GM21360 (cell line): ENCODE measurements at regions not wholly inside any gene's neighbourhood (a gene's known extent, or its start where the extent isn't known, plus 50 kb on each side); places are given as distances from the start of the nearest gene placed in this dataset.

Experiments used
- ATAC-seq: cut with Tn5 transposase; IDR thresholded peaks from one replicate; pipeline ENCODE4 v1.9.1; 2021; ENCODE audit warnings: mild to moderate bottlenecking, moderate library complexity; ENCODE audit not compliant: unreplicated experiment

GRCh38 chr1:218804014-218804785 is 369.5 kb upstream of the LYPLAL1 start:
- ATAC-seq = no peak

DNA sequence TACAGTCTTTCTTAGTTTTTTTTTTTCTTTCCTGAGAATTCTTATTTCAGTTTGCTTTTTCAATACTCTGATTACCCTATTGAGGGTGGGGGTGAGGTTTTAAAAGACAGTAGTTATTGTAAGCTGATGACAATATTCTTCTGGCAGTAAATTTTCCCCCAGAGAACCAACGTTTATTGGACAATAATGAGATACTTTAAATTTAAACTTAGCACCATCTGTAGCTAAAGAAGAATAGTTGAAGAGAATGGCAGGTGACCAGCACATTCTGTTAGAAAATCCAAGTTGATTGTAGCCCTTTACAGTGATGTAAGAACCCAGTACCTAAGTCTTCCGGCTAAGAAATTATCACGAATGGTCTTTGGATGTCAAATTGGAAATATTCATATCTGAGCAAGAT is 364.6 kb upstream of the LYPLAL1 start:
- ATAC-seq = no peak

- no peak for ATAC-seq
These were observed 364.1 kb upstream of the LYPLAL1 start for GRCh38 chr1:218809625-218810024.

GRCh38 chr1:218810306-218810705 is 363.4 kb upstream of the LYPLAL1 start:
- no peak for ATAC-seq

- no peak for ATAC-seq
These were observed 362.2 kb upstream of the LYPLAL1 start for GRCh38 chr1:218811497-218811896.

DNA sequence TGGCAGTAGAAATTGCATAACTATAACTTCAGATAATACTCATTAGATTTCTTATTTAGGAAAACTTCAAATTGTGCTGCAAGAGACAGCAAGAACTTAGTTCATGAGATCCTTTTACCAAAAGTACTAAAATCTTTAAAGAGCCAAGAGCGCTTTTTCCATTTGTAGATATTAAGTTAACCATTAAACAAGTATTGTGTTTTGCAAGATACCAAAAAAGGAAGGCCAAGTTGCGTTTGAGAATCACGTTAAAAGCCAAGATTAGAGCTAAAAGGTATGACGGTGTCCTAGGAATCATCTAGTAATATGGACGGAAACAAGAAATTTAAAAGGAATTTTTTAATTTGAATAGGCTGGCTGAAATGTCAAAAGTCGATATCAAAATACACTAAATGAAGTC is 361.3 kb upstream of the LYPLAL1 start:
- no peak for ATAC-seq

DNA sequence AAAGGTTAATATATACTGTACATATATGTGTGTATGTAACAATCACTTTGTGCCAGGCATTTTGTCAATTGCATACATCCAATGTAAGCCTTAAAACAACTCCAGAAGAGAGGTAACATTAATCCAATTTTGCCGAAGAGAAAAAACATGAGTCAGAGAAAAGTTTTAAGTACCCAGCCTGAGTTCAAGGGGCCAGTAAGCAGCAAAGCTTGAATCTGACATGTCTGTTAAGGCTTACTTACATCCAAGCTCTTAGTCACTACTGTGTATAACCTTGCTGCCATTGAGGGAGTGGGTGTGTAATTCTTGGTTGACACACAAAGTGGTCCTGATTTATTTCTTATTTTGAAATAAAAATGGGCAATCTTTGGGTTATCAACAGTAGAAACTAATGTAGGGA is 360.4 kb upstream of the LYPLAL1 start:
- ATAC-seq = no peak

DNA sequence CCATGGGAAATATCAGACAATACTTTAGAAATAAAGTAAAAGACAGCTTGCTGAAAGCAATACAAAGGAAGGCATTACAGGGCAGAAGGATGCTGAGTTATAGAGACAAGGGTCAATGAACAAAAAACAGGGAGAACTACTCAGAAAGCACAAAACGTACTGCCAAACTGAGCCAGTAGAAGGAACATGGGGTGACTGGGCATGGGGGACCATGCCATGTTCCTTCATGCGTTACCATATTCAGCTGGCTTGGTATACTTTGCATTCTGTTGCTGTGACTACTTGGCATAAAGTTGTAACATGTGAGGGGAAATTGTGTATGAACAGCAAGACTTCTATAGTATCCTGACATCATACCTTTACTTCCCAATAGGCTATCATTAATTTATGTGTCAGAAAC is 358.6 kb upstream of the LYPLAL1 start:
- no peak for ATAC-seq

- no peak for ATAC-seq
These were observed 356.6 kb upstream of the LYPLAL1 start for GRCh38 chr1:218817071-218817470.

DNA sequence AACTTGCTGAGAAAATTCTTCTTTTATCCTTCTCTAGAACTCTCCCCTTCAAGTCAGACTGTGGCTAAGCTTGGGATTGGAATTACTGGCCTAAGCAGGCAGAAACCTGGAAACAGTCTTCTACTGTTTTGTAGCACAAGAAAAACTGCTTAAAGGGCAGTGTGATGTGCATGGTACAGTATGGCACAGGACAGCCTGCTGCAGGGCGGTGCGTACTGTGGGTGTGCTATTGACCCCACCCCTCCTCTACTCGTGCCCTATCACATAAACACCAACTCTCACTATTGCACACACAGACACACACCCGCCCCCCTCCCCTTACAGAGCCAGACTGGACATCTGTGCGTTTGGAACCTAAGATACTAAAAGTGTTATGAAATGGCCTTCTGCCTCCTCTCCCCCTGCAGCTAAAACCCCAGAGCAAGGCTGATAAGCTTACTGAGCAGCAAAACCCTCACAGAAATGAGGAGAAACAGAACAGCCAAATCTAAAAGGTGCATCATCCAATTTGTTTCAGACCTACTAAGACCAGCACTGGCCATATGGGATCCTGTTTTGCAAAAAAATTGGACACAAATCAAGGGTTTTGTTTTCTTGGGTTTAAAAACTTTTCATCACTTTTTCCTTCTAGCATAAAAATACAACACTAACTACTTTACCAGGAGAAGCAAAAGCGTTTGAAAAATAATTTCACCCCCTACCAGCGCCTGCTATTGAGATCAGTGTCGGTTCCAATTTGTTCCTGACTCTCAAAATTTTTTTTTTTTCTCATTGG is 355.8 kb upstream of the LYPLAL1 start:
- ATAC-seq = no peak

- no peak for ATAC-seq
These were observed 350.3 kb upstream of the LYPLAL1 start for GRCh38 chr1:218823291-218823900.

DNA sequence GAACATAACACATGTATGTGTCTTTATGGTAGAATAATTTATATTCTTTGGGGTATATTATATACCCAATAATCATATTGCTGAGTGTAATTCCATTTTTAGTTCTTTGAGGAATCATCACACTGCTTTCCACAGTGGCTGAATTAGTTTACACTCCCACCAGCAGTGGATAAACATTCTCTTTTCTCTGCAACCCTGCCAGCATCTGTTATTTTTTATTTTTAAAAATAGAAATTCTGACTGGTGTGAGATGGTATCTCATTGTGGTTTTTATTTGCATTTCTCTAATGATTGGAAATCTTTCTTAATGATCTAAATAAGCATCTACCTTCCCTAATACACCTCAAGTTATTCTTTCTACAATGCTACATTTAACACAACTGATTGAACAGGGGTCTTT is 346.2 kb upstream of the LYPLAL1 start:
- ATAC-seq = no peak

- ATAC-seq = no peak
These were observed 345.5 kb upstream of the LYPLAL1 start for GRCh38 chr1:218828125-218828650.

DNA sequence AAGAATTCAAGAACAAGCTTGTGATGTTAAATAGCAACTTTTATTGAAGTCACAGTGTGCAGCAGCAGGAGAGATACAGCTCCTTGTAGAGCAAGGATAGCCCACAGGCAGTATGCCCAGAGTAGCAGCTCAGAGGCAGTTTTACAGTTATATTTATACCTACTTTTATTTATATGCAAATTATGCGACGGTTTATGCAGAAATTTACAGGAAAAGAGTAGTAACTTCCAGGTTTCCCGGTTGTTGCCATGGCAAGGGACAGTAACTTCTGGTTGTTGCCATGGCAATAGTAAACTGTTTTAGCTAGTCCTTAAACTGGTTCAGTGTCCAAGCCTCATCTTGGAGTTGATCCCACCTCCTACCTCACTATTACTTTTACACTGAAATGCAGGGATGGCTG is 344.6 kb upstream of the LYPLAL1 start:
- no peak for ATAC-seq

DNA sequence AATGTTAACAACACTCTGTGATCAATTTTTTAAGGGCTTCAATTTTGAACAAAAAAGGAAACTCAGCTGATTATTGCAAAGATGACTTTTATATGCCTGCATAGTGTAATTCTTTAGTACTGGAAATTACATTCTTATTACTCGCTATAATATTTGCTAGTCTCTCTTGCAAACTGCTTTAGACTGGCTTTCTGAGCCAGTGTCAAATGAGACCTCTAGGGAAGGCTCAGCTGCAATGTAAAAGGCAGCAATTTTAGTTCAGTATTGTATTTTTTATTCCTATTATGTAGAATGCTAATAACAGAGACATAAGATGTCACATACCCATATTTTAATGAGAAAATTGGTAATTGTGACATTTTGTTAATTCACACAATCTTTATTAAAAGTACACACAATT is 338.1 kb upstream of the LYPLAL1 start:
- ATAC-seq = no peak

- no peak for ATAC-seq
These were observed 337.4 kb upstream of the LYPLAL1 start for GRCh38 chr1:218836264-218836663.

DNA sequence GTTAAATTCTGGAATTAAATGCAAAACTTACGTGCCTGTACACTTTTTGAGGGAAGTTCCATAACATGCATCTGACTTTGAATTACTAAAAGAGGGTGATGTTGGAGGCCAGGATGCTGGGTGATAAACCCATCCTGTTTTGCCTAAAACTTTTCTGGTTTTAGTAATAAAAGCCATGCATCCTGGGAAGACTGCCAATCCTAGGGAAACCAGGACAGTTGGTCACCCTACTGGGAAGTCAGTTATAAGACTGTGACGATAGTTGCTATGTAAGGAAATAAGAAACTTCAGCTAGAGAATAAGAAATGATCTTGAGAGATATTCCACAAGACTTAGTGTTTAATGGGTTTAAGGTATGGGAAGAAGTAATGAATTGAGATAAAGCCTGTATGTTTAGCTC is 336.6 kb upstream of the LYPLAL1 start:
- no peak for ATAC-seq

DNA sequence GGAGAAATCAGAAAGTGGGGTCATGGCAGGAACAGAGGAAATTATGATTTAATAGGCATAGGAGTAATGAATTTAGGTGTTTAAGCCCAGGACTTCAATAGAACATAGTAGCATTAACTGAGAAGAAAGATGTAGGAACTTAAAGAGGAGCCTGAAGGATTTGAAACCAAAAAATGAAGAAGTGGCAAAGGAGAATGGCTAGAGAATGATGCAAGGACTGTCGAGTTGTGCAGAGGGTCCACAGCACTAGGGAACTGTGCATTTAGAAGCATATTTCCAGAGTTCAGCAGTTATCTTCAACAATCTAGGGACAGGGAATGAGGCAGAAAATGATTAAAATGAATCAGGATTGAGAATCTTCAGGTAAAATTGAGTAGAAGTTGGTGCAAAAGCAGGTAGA is 328.1 kb upstream of the LYPLAL1 start:
- no peak for ATAC-seq

DNA sequence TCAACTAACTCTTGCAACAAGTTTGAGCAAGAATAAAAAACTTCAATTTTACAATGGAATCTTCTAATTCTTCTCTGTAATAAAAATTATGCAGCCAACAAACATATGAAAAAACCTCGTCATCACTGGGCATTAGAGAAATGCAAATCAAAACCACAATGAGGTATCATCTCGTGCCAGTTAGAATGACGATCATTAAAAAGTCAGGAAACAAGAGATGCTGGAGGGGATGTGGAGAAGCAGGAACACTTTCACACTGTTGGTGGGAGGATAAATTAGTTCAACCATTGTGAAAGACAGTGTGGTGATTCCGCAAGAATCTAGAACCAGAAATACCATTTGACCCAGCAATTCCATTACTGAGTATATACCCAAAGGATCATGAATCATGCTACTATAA is 327.5 kb upstream of the LYPLAL1 start:
- no peak for ATAC-seq

GRCh38 chr1:218847089-218847768 is 326.4 kb upstream of the LYPLAL1 start:
- ATAC-seq = no peak

DNA sequence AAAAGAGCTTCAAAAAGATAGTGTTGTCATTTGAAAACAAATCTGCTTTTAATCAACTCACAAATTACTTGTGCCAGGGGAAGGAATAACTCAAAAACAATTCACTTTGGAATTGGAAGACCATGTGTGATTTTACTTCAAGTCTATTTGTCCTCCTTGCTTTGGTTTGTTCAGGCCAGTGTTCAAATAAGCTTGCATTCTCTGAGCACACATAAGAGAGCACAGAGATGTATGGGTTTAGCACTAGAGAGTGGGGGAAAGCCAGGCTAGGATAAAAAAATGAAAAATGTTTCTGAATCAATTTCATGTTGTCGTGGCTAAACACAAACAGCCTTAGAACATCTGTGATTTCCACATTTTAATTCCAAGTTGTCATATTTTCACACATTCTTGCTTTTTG is 325.7 kb upstream of the LYPLAL1 start:
- ATAC-seq = no peak
